ENCODE measurements at regions not wholly inside any gene's neighbourhood (a gene's known extent, or its start where the extent isn't known, plus 50 kb on each side); places are given as distances from the start of the nearest gene placed in this dataset.

- no peak for DNase-seq
These were observed 97.4 kb upstream of the THY1 start for GRCh38 chr11:119520400-119520799.

- no peak for DNase-seq
These were observed 96.8 kb upstream of the THY1 start for GRCh38 chr11:119519796-119520195.

DNA sequence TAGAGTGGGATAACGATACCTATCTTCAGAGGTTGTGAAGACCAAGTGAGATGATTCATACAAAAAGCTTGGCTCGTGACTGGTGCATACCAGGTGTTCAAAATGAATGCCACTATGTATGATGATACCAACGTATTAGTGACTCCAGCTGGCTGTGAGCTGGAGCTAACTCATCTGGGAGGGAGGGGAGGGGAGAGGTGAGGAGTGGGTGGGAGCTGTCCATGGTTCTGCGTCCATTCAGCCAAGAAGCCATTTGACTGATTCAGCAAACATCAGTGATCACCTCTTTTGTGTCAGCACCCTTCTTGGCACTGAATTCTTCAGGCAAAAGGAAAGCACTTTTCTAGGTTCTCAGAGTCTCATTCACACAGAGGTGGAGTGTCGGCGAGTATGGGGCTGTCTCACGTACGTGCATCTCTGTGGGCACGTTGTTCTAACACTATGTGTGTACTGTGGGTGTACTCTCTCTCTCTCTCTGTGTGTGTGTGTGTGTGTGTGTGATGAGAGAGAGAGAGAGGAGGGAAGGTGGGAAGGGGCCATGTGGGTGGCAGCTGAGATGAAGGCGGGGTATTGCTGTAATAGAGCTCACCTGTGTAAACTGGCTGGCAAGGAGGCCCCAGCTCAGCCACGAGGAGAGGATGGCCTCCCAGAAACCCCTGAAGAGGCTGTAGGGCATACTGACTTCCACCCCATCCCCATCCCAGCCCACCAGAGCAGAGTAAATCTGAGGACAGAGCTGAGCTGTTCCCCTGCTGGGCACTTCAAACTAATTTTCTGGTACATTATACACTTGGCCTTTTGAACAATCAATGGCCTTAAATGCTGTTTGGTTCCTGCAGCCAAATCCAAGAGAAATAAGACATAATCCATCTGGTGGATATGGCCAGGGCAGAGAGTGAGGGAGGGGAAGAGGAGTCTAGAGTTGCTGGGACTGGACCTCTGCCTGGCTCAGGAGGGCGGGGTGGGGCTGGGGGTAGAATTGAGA lies 96.1 kb upstream of the THY1 start:
- DNase-seq, result no peak

- DNase-seq, result no peak
These were observed 92.9 kb upstream of the THY1 start for GRCh38 chr11:119515771-119516400.

GRCh38 chr11:119513806-119514170 lies 90.8 kb upstream of the THY1 start:
- DNase-seq, result no peak

GRCh38 chr11:119513131-119513805 lies 90.3 kb upstream of the THY1 start:
- DNase-seq, result peak; percentile 10 to 34

DNA sequence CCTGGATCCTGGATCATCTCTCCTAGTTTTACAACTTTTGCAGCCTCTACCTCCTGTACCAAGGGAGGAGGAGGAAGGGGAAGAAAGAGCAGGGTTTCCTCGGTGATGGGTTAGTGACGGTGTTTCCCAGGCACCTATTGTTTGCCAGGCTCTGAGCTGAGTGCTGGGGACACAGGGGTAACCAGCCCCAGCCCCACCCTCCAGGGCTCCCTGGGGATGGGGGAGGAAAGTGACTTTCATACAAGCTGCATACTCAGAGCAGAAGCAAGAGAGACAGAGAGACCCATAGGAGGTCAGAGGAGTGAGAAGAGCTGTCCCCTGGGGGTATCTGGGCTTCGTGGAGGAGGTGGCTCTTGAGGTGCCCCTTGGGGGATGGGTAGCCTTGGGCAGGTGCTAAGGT lies 89.4 kb upstream of the THY1 start:
- DNase-seq, result no peak

- no peak for DNase-seq
These were observed 88.8 kb upstream of the THY1 start for GRCh38 chr11:119511614-119512306.

DNA sequence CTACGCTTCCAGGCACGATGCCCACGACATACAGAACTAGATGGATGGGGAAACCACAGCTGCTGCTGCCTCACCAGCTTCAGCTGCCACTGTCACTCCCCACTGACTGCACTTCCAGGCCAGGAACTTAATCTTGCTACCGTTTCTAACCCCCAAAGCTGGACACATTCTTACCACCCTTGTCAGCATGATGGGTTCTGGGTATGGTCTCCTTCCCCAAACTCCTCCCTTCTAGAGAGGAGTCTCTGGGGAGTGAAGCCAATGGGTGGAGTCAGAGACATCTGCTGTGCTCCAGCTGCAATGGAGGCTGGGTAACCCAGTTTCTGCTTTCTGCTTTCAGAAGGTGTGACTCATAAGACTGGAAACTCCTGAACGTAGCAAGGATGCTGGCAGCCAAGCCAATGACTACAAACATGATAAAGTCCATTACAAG lies 87.0 kb upstream of the THY1 start:
- no peak for DNase-seq

DNA sequence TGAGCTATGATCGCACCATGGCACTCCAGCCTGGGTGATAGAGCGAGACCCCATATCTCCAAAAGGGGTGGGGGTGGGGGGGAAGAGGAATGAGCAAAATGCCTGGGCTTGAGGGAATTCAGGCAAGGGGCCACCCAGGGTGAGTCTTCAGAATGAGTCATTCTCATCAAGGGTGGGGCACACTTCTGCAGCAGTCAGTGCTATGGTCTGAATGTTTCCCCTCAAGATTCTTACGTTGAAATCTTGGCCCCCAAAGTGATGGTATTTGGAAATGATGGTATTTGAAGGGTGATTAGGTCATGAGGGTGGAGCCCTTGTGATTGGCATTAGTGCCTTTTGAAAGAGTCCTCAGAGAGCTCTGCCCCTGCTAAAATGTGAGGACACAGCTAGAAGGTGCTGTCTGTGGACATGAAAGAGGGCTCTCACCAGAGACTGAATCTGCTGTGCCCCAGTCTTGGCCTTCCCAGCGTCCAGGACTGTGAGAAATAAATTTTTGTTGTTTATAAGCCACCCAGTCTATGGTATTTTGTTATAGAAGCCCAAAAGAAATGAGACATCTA lies 86.4 kb upstream of the THY1 start:
- DNase-seq, result no peak

DNA sequence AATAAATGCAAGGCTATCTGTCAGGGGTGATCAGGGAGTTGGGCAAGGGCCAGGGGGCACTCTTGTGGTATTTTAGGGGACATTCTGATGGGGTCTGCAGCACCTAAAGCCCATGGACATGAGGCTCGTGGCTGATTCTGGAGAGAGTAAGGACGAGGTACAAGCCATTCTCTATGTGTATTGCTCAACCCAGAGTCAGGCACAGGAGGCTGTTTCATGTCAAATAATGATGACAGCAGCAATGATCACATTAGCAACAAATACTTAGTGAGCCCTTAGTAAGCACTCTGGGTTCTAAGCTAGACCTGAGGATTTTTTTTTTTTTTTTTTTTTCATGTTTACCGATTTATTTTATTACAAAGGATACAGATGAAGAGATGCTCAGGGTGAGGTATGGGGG lies 83.5 kb upstream of the THY1 start:
- no peak for DNase-seq

GRCh38 chr11:119505861-119506260 lies 82.9 kb upstream of the THY1 start:
- DNase-seq, result no peak

DNA sequence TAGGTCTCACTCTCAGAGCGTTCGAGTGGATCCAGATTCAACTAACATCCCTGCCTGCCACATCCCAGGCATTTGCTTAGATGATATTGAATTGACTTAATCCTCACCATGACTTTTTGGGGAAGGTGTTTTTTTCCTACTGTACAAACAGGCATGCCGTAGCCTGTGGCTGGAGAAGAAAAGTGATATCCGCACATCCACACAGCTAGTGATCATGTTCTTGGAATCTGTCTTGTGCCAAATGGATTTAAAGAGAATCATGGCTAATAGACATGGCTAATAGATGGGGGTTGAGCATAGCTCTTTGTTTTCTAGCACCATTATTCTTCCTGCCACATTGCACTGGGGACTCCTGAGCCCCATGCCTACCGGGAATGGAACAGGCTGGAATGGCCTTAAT lies 82.1 kb upstream of the THY1 start:
- no peak for DNase-seq

GRCh38 chr11:119504371-119504770 lies 81.4 kb upstream of the THY1 start:
- no peak for DNase-seq

DNA sequence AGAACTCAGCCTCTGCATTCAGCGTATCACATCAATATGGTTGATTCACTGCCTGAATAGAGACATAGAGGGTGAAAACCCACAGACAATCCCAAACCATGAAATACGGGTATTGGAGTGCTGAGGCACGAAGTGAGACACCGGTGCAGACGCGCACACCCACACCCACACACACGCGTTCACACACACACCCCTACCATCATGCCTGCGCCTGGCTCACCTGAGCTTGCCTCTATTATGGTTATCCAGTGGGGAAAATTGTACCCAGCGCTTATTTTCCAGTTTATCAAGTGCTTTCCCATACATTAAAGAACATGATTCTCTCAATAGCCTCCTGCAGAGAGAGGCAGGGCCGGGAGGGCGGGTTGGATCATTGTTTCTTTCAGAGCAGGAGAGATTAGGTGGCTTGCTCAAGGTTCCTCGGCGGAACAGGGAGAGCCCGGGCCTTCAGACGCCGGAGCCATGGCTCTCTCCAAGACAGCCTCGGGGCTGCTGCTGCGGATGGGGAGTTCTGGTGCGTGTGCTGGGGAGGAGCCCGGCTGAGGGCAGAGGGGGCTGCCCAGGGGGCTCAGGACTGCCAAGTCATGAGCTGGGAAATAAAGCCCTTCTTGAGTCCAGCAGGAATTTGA lies 78.9 kb upstream of the THY1 start:
- DNase-seq, result no peak

DNA sequence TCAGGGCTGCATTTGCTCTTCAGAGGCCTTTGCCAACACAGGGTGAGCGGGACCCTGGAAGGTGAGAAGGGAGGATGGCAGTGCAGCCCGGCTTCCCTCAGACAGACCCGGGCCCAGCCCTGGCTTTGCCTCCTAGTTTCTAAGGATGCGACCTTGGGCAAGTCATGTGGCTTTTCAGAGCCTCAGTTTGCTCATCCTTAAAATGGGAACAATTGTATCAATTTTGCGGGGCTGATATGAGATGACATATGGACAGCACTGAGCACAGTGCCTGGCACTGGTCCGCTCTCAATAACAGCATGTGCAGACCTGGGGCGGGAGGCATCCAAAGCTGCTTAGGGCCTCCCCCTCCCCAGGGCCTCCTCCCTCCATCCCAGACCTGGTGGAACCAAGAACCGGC lies 74.7 kb upstream of the THY1 start:
- DNase-seq, result no peak

DNA sequence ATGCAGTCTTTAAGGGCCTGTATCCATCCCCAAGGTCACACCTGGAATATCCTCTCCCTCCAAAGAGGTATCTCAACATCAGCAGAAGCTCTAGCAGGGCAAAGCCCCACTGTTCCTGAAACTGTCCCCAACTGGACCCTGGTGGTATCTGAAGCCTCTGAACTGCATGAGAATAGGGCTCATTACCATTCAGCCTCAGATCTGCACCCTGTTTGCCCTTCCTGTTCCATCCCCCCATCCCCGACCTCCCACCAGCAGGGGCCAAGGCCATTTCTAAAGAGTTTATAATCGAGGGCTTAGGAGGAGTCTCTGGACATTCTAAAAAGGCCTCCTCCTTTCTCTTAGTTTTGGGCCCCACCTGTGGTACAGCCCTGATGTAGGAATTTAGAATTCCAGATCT lies 74.0 kb upstream of the THY1 start:
- DNase-seq, result no peak

DNA sequence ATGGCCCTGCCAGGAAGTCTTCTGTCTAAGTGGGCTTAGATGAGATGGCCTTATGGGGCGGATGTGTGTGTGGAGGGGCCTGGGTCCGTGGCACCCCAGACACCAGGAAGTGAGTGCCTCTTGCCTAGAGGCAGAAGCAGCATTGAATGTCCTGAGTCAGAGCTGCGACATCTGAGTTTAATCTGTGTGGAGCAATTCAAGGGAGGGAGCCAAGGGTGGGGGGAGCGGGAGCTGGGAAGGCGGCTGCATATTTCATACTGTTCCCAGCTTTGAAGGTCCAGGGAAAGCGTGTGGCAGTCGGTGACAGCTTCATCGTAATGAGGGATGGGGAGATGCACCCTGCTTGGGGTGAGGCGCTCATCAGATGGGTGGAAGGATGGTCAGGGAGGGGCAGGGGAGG lies 73.5 kb upstream of the THY1 start:
- no peak for DNase-seq

DNA sequence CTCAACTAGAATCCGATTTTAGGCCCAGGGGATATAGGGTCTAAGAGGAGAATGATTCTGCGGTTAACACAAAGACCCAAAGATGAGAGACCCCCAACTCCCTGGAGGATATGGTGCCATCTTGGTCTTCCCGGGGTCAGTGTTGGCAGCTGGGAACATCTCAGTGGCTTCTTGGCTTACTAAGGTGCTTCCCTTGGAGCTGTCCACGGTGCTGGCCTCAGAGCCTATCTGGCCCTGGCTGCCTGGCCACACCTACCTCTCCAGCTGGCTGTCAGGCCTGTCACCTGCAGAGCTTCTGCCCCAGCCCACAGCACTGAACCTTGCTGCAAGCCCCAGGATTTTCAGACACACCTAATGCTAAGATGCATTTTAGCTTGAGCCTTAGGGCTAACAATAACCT lies 70.7 kb upstream of the THY1 start:
- no peak for DNase-seq

- DNase-seq, result no peak
These were observed 69.0 kb upstream of the THY1 start for GRCh38 chr11:119491753-119492510.

DNA sequence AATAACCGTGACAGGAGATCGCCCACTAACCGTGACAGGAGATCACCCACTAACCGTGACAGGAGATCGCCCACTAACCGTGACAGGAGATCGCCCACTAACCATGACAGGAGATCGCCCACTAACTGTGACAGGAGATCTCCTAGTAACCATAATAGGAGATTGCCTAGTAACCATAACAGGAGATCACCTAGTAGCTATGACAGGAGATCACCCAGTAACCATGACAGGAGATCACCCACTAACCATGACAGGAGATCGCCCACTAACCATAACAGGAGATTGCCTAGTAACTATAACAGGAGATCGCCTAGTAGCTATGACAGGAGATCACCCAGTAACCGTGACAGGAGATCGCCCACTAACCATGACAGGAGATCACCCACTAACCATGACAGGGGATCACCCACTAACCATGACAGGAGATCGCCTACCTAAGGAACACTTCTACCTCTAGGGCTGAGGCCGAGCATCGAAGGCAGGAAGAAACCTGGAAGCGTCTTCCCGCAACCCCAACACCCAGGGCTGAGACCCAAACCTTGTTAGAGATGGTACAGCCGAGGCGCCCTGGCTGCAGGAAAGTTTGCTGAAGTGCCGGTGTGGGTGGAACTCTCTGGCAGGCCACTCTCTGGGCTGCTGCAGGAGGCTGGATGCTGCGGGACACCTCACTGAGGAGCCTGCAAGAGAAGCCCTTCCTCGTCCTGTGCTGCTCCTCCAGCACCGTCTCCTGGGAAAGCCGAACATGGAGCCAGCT lies 67.5 kb upstream of the THY1 start:
- no peak for DNase-seq

All from cerebellar nuclear complex (tissue), 1 donor.